Bronchial epithelial cell (primary cell): ENCODE measurements at regions not wholly inside any gene's neighbourhood (a gene's known extent, or its start where the extent isn't known, plus 50 kb on each side); places are given as distances from the start of the nearest gene placed in this dataset.

Experiments used
- DNase-seq: peaks from one replicate; pipeline ENCODE4 v3.0.0-alpha.2; 2010; ENCODE audit warnings: low read depth
- FAIRE-seq: peaks from 2 replicates; lab custom pipeline; 2011; peaks lifted over from hg19 to GRCh38; lab: Jason Lieb, UNC
- H3K27me3 ChIP-seq: 2 replicates; pipeline ENCODE4 v1.5.1; 2011; ENCODE audit warnings: low read length; ENCODE audit not compliant: control insufficient read depth, insufficient read depth
- H3K36me3 ChIP-seq: 2 replicates; pipeline ENCODE4 v1.5.1; 2011; ENCODE audit warnings: low read length; ENCODE audit not compliant: control insufficient read depth, insufficient read depth
- H3K4me3 ChIP-seq: 2 replicates; pipeline ENCODE4 v1.5.1; 2011; ENCODE audit warnings: mild to moderate bottlenecking, low read depth, low read length, control low read depth
- TF ChIP-seq, protein P1 (sequence below): IDR thresholded peaks from 2 replicates; pipeline ENCODE4 v1.5.1; 2011; ENCODE audit warnings: mild to moderate bottlenecking, moderate library complexity, low read length, control low read depth, inconsistent platforms; ENCODE audit not compliant: insufficient read depth, severe bottlenecking

DNA sequence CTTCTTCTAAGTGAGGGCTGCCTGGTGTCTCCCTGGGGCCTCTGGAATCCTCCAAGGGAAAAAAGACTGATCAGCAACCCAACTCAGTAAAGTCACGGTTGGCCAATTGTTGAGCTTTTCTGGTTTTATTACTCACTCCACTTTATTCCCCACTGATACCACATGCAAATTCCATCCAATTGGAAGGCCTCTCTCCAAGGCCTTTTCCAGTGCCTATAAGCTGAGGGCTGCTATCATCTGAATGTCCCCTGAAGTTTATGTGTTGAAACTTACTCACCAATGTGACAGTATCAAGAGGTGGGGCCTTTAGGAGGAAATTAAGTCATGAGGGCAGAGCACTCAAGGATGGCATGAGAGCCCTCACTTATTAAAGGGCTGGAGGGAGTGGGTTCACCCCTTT, 463.3 kb downstream of the BUD13 start:
- FAIRE-seq: no peak
- Histone ChIP-seq H3K4me3 (no peak overlapping the region), H3K27me3 (no peaks in the 10 kb centered on the region), H3K36me3 (no peaks in the 10 kb centered on the region)
- no peak for DNase-seq
- TF ChIP-seq, protein P1, sequence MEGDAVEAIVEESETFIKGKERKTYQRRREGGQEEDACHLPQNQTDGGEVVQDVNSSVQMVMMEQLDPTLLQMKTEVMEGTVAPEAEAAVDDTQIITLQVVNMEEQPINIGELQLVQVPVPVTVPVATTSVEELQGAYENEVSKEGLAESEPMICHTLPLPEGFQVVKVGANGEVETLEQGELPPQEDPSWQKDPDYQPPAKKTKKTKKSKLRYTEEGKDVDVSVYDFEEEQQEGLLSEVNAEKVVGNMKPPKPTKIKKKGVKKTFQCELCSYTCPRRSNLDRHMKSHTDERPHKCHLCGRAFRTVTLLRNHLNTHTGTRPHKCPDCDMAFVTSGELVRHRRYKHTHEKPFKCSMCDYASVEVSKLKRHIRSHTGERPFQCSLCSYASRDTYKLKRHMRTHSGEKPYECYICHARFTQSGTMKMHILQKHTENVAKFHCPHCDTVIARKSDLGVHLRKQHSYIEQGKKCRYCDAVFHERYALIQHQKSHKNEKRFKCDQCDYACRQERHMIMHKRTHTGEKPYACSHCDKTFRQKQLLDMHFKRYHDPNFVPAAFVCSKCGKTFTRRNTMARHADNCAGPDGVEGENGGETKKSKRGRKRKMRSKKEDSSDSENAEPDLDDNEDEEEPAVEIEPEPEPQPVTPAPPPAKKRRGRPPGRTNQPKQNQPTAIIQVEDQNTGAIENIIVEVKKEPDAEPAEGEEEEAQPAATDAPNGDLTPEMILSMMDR: no peak

DNA sequence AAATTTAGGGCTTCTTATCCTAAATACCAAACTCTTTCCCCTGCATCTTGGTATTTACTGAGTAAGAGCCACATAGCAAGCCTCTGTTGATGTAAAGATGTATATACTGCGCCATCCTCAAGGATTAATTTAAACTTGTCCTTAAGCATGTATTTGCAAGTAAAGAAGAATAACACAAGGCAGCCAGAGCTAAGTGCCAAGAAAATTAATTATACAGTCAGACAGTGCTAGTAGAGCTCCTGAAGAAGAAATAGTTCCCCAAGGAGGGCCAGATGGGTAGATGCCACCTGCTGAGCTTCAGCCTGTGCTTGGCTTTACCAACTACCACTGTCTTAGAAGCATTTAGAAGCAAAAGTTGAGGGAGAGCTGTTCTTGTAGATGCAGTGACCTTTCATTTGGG, 470.0 kb downstream of the BUD13 start:
- Histone ChIP-seq H3K4me3 (no peak overlapping the region), H3K27me3 (no peaks in the 10 kb centered on the region), H3K36me3 (no peaks in the 10 kb centered on the region)
- FAIRE-seq (no peak), DNase-seq (no peak)
- TF ChIP-seq, protein P1: no peak

DNA sequence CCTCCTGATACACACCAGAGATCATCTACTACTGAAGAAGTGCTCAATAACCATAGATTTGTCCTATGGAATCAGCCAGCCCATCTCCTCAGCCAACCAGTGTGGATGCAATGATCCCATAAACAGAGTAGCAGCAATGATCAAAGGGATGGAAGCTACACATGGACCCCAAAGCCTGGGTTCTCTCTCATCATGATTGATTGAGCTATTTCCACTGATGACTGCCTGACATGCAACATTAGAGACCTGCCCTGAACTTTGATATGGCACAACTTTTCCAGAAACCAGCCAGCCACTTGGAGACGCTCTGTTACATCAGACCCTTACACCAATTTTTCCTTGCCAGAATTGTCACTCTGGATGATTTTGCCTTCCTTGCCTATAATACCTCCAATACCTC, 471.6 kb downstream of the BUD13 start:
- H3K4me3 ChIP-seq: no peak overlapping the region
- FAIRE-seq (no peak), DNase-seq (no peak)
- TF ChIP-seq, protein P1: no peak
- H3K27me3 ChIP-seq: no peaks in the 10 kb centered on the region
- no peaks in the 10 kb centered on the region for H3K36me3 ChIP-seq

DNA sequence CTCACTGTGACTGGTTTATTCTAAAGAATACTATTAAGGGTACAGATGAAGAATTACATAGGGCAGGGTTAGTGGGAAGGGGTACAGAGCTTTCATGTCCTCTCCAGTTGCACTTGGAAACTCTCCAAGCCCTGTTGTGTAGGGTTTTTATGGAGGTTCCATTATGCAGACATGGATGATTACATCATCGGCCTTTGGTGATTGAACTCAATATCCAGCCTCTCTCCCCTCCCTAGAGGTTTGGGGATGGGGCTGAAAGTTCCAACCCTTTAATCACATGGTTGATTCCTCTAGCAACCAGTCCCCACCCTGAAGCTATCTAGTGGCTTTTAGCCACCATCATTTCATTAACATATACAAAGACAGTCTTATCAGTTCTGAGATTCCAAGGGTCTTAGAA, 472.6 kb downstream of the BUD13 start:
- Histone ChIP-seq H3K36me3 (no peaks in the 10 kb centered on the region), H3K27me3 (no peaks in the 10 kb centered on the region), H3K4me3 (no peak overlapping the region)
- DNase-seq: no peak
- no peak for FAIRE-seq
- TF ChIP-seq, protein P1: no peak

DNA sequence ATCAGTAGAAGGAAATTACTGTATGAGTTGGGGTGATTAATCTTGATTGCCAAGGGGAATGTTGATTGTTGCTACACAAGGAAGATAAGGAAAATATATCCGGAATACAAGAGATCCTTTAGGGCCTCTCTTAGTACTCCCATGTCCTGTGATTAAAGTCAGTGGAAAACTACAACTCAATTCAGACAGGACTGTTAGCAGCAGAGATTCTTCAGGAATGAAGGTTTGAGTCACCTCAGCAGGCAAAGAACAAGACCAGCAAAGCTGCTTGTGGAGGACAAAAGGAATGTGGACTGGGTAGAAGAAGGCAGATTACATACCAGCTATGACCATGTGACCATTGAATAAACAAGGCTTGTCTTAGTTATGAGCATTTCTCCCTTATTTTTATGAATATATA, 478.2 kb downstream of the BUD13 start:
- DNase-seq: peak; percentile 71
- TF ChIP-seq, protein P1: no peak
- Histone ChIP-seq H3K4me3 (no peak overlapping the region), H3K27me3 (no peaks in the 10 kb centered on the region), H3K36me3 (no peaks in the 10 kb centered on the region)
- no peak for FAIRE-seq

DNA sequence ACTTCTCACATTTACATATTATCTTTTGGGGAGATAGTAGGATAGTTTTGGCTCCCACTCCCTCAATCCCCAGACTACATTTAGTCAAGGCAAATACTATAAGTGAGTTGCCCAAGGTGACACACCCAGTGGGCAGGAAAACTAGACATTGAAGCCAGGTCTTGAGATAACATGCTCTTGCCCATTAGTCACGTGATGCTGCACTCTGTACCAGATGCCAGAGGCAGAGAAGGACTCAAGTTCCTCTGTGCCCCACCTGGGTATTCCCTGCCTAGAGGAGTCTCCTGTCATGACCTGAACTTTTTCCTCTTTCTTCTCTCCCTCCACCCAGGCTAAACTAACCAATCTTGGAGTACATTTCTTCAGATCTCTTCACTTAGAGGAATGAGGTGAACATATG, 484.9 kb downstream of the BUD13 start:
- no peak overlapping the region for H3K4me3 ChIP-seq
- DNase-seq (peak; percentile 4), FAIRE-seq (no peak)
- H3K27me3 ChIP-seq: no peaks in the 10 kb centered on the region
- H3K36me3 ChIP-seq: no peaks in the 10 kb centered on the region
- TF ChIP-seq, protein P1: no peak
